ENCODE measurements at regions not wholly inside any gene's neighbourhood (a gene's known extent, or its start where the extent isn't known, plus 50 kb on each side); places are given as distances from the start of the nearest gene placed in this dataset.

GRCh38 chr10:36636879-36637278 lies 488.5 kb upstream of the ANKRD30A start:
- DNase-seq: no peak

DNA sequence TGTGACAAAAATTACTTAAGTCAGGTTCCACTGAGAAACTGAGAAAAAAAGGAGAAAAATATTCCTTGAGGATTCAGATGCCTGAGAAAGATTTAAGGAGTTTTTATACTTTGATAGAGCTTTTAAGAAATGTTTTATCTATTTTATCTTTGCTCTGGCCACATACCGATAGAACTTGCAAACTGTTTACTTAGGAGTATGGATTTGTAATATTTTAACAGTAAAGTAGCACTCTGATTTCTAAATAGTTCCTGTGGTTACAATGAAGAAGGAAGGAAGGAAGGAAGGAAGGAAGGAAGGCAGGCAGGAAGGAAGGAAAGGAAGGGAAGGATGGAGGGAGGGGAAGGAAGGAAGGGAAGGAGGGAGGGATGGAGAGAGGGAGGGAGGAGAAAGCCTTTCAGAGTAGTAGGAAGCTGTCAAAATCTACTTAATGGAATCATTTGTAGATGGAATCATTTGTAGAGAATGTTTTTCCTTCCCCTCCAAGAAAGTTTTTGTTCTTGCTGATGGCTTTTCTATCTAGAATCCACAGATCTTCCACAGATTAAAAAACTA lies 489.0 kb upstream of the ANKRD30A start:
- DNase-seq: no peak

GRCh38 chr10:36634916-36635315 lies 490.5 kb upstream of the ANKRD30A start:
- no peak for DNase-seq

DNA sequence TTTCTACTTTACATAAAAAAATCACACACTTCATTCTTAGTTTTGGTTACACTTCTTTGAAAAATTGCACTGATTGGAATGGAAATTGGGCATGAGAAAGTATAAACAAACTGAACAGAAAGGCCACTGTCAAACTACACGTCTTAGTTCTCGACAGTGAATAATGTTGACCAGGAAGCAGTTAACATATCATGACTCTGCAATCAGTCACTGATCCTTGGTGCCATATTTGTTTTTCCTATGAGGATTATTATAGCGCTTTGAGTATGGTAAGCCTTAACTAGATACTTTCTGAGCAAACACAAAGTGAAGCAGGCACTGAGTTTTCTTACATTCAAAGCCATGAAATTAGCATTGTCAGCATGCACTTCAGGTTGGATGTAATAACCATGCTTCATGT lies 495.1 kb upstream of the ANKRD30A start:
- DNase-seq: no peak

DNA sequence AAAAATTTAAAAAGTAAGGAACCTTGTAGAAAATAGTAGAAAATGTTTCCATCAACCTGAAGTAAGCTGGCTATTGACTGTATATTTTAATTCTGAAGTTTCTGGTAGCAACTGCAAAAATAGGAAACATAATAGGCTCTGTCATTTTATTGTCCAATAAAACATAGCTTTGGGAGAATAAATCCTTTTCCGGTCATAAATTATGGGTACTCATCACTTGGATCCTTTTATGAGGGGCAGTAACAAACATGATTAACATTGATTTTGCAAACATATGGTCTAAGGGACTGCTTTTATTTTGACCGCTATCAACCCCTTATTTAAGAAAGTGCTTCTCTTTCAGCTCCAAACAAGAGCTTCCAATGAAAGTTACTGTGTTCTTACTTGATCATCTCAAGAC lies 495.9 kb upstream of the ANKRD30A start:
- no peak for DNase-seq

GRCh38 chr10:36624551-36625100 lies 500.8 kb upstream of the ANKRD30A start:
- DNase-seq: no peak

- no peak for DNase-seq
These were observed 504.1 kb upstream of the ANKRD30A start for GRCh38 chr10:36621346-36621745.

GRCh38 chr10:36612436-36612835 lies 513.0 kb upstream of the ANKRD30A start:
- DNase-seq: no peak

DNA sequence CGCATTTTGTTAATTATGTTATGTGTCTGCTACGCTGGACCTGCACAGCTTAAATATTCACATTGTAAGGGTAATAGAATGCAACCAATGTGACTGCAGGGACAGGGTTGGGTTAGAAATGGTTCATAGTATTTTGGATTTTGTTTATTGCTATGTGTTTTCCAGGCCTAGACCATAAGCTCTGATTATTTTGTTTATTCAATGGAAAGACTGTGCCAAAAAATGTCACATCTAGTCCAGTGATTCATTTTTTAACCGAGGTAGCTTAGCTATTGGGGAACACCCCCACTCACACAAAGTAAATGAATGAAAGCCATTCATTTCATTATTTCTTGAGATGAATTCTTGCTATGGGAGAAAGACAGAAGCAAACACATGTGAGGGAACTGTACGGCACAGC lies 516.5 kb upstream of the ANKRD30A start:
- no peak for DNase-seq

DNA sequence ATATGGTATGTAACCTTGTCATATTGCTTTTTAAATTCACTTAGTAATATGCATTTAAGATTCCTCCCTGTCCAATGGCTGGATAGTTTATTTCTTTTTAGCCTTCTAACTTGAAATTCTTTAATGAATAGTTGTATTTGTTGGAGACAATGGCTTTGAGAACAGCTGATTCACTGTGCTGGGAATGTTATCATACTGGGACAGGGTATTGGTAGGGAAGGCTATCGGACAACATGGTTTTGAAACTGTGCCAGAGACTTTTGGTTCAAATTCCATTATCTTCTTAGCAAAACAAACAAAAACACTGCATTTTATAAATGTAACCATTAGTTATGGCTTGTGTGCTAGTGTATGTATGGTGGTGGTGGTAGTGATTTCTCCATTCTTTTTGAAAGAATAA lies 517.1 kb upstream of the ANKRD30A start:
- no peak for DNase-seq

DNA sequence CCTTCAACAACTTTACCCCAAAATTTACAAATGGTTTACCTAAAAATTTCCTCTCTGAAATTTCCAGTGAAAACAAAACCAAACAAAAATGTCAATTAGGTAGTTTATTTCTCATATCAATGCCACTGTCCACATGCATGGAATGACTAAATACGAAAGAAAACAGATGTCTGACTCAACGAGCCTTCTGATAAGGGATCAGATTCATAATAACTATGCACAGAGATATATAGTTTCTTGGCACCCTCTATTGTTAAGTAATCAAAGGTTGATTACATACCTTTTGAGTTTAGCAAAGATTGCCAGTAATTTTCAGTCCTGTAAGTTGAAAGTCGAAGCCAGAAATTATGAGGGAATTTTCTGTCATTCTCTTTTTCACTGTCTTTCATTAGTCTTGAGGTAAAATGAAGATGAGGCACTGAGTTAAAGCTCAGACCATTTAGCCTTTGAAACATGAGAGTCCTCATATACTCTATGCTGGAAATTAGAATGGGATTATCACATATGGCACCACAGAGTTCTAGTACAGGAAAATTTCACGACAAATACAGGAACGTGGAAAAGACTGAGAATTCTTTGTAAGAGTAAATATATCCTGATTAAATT lies 519.1 kb upstream of the ANKRD30A start:
- DNase-seq: no peak

- no peak for DNase-seq
These were observed 521.1 kb upstream of the ANKRD30A start for GRCh38 chr10:36604316-36604715.

- no peak for DNase-seq
These were observed 521.7 kb upstream of the ANKRD30A start for GRCh38 chr10:36603688-36604087.

DNA sequence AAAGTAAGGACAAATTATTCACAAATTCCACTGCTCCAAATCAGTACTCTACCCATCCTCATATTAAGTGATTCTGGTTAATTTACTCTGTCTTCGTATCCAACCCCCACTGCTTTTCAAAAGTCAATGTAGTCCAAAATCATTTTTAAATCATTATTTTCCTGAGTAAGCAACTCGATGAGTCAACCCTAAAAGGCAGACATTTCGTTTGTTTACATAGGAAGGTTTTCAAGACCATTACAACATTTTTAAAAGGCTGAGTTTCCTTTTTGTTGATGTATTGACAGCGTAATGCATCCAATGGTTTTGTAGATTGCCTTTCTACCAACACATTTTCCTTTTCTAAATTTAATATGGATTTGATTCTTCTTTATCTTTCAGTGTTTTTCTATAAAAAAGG lies 523.0 kb upstream of the ANKRD30A start:
- DNase-seq: no peak

DNA sequence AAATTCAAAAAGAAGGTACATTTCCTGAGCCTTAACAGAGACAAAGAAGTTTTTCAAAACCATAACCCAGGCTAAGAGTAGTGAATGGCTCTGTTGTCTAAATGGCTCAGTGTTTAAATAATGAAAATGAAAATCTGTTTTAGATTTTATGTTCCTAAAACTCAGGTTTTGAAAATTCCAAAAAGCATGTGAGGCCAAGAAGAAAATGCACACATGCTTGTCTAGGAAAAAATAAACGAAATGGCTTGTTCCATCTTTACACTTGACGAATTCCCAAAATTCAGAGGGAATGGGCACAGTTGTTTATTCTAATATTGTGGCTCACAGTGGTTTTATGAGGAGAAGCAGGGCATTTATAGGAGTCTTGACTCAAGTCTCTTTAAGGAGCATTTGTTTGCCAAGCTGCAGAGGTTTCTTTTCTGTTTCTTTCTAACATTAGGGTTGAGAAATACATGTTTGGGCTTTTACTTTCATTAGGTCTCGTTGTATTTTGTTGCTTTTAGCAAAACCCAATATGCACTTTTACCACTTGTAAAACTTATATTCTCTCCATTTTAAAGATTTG lies 527.6 kb upstream of the ANKRD30A start:
- DNase-seq: no peak

GRCh38 chr10:36592964-36593363 lies 532.4 kb upstream of the ANKRD30A start:
- DNase-seq: no peak

- DNase-seq: no peak
These were observed 534.0 kb upstream of the ANKRD30A start for GRCh38 chr10:36591436-36591835.

- no peak for DNase-seq
These were observed 541.7 kb upstream of the ANKRD30A start for GRCh38 chr10:36583690-36584089.

GRCh38 chr10:36581237-36581636 lies 544.2 kb upstream of the ANKRD30A start:
- DNase-seq: no peak

DNA sequence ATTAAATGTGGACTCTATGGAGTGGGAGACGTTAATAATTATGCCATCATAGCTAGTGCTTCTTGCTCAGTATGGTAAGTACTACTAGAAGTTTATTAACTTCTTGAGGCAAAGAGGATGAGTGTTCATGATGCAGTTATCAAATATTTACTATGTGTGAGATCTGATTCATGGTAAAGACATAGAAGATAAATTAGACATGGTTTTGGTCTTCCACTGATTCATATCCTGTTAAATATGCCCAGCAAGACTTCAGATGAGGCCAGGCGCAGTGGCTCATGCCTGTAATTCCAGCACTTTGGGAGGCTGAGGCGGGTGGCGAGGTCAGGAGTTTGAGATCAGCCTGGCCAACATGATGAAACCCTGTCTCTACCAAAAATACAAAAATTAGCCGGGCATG lies 547.1 kb upstream of the ANKRD30A start:
- no peak for DNase-seq

DNA sequence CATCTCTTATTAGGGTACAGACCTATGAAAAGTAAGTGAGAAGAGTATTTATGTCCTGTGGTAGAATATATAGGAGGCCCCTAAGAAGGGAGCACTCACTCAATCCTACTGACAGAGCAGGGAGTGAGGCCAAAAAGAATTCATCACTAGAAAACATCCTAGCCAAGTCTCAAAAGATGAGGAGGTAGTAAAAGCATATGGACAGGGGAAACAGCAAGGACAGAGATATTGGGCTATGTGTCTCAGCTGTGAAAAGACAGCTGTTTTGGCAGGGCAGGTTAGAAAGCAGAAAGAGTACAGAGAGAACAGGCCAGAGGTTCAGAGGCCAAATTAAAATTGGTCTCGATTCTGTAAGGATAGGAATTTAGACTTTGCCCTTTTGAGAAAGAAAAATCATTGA lies 548.3 kb upstream of the ANKRD30A start:
- no peak for DNase-seq

DNA sequence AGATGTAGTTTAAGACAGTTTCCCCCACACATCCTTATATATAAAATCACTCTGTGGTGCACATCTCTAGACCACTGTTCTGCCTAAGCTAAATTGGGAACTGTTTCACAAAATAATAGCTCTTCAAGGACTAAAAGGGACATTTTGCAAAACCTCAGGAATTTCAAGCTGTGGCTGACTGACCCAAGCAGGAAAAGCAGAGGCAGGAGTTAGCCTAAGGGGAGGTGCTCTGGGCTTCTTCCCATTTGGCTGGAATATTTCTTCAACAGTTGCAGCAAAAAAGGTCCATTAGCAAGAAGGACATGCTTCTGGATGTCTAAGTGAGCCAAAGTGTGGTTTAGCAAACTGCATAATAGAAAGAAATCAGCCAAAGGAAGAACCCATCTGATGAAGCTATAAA lies 551.2 kb upstream of the ANKRD30A start:
- no peak for DNase-seq

GRCh38 chr10:36573246-36573645 lies 552.2 kb upstream of the ANKRD30A start:
- no peak for DNase-seq

All from anterior cingulate cortex (tissue), 58 donors.